ENCODE measurements at regions not wholly inside any gene's neighbourhood (a gene's known extent, or its start where the extent isn't known, plus 50 kb on each side); places are given as distances from the start of the nearest gene placed in this dataset.

DNA sequence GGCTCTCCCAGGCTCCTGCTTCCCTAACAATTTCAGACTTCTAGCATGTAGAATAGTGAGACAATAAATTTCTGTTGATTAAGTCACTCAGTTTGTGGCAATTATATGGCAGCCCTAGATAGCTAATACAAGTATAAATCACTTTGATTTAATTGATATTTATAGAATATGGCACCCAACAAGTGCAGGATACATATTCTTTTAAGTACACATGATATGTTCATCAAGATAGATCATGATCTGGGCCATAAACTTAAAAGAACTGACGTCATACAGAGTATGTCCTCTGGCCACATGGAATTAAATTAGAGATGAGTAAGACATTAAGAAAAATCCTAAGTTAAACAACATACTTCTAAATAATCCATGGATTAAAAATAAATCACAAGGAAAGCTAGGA lies 67.5 kb upstream of the AMOTL1 start:
- Histone ChIP-seq H3K36me3 (ENCODE audit: low read depth) (no peaks in the 10 kb centered on the region), H3K4me2 (ENCODE audit: unreplicated experiment) (no peak overlapping the region)
- DNase-seq: no peak

DNA sequence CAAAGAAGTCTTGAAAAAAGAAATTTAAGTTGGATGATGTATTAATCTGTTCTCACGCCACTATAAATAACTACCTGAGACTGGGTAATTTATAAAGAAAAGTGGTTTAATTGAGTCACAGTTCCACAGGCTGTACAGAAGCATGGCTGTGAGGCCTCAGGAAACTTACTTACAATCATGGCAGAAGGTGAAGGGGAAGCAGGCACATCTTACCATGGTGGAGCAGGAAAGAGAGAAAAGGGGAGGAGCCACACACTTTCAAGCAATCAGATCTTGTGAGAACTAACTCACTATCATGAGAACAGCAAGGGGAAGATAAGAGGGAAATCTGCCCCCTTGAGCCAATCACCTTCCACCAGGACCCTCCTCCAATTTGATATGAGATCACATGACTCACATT lies 65.7 kb upstream of the AMOTL1 start:
- H3K36me3 ChIP-seq (ENCODE audit: low read depth): no peaks in the 10 kb centered on the region
- no peak overlapping the region for H3K9ac ChIP-seq
- no peaks in the 10 kb centered on the region for H3K79me2 ChIP-seq (ENCODE audit: insufficient read depth)
- 98 to 100% methylated on average over 1 of the region's 1 CpG for WGBS, 2 experiments (ENCODE audit: low coverage in 1 of 2, low lambda C conversion rate in 2 of 2, missing lambda C conversion rate in 2 of 2)
- no peaks in the 10 kb centered on the region for H4K20me1 ChIP-seq (ENCODE audit: insufficient read depth)
- no peak overlapping the region for H3K4me2 ChIP-seq (ENCODE audit: unreplicated experiment)
- DNase-seq: no peak
- peaks cover 13% of the 10 kb centered on the region for H3F3A ChIP-seq (ENCODE audit: insufficient read depth)
- in situ Hi-C loops (cut with MboI): no loop called here
- TF ChIP-seq EZH2 (IDR thresholded peaks at IDR 0.05; ENCODE audit: insufficient read depth, poor library complexity, severe bottlenecking) (no peak), EZH2phosphoT487 (IDR thresholded peaks at IDR 0.05; ENCODE audit: insufficient read depth, low read depth) (no peak)
- no peaks in the 10 kb centered on the region for H3K9me3 ChIP-seq (ENCODE audit: low read depth)
- peaks cover 14% of the 10 kb centered on the region for H3K4me1 ChIP-seq (ENCODE audit: insufficient read depth)
- H3K27me3 ChIP-seq (replicated peaks; ENCODE audit: insufficient read depth): no peaks in the 10 kb centered on the region
- H2AFZ ChIP-seq: no peak overlapping the region
- no peak overlapping the region for H3K4me3 ChIP-seq
- no peaks in the 10 kb centered on the region for H3K9me2 ChIP-seq (ENCODE audit: insufficient read depth)
- no peak overlapping the region for H3K27ac ChIP-seq

More for the DNA sequence above, 67.5 kb upstream of the AMOTL1 start:
- in situ Hi-C loops (cut with MboI): no loop called here
- no peaks in the 10 kb centered on the region for H3K79me2 ChIP-seq (ENCODE audit: insufficient read depth)
- no peak overlapping the region for H3K27ac ChIP-seq
- no peaks in the 10 kb centered on the region for H3K9me3 ChIP-seq (ENCODE audit: low read depth)
- H3K4me3 ChIP-seq: no peak overlapping the region
- WGBS, 2 experiments (ENCODE audit: low coverage in 1 of 2, low lambda C conversion rate in 2 of 2, missing lambda C conversion rate in 2 of 2): 82 to 85% methylated on average over 1 of the region's 1 CpG
- no peaks in the 10 kb centered on the region for H4K20me1 ChIP-seq (ENCODE audit: insufficient read depth)
- H3K9me2 ChIP-seq (ENCODE audit: insufficient read depth): no peaks in the 10 kb centered on the region
- H3K4me1 ChIP-seq (ENCODE audit: insufficient read depth): peaks cover 3% of the 10 kb centered on the region
- H3K27me3 ChIP-seq (replicated peaks; ENCODE audit: insufficient read depth): no peaks in the 10 kb centered on the region
- no peak overlapping the region for H2AFZ ChIP-seq
- H3F3A ChIP-seq (ENCODE audit: insufficient read depth): peaks cover 8% of the 10 kb centered on the region; the same call in 1 of the 2 replicates
- no peak overlapping the region for H3K9ac ChIP-seq
- TF ChIP-seq EZH2 (IDR thresholded peaks at IDR 0.05; ENCODE audit: insufficient read depth, poor library complexity, severe bottlenecking) (no peak), EZH2phosphoT487 (IDR thresholded peaks at IDR 0.05; ENCODE audit: insufficient read depth, low read depth) (no peak)

DNA sequence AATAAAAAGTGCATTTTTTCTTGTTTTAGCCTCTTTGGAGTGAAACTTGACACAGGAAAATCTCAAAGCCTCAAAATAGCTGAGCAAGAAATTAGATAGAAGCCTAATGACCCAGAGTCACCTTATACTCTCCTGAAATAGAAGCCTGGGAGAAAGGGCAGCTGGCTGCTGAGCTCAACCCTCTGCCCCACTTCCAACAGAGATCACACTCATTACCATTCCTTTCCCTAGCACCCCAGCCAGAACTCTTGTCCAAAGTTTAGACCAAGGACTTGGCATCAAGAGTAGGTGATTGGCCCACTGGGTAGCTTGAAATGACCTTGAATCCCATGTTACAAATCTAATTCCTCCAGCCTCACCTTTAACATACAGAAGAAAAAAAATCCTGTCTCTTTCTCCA lies 62.7 kb upstream of the AMOTL1 start:
- Histone ChIP-seq H3K9ac (no peak overlapping the region), H3K4me1 (ENCODE audit: insufficient read depth) (peaks cover 14% of the 10 kb centered on the region)

DNA sequence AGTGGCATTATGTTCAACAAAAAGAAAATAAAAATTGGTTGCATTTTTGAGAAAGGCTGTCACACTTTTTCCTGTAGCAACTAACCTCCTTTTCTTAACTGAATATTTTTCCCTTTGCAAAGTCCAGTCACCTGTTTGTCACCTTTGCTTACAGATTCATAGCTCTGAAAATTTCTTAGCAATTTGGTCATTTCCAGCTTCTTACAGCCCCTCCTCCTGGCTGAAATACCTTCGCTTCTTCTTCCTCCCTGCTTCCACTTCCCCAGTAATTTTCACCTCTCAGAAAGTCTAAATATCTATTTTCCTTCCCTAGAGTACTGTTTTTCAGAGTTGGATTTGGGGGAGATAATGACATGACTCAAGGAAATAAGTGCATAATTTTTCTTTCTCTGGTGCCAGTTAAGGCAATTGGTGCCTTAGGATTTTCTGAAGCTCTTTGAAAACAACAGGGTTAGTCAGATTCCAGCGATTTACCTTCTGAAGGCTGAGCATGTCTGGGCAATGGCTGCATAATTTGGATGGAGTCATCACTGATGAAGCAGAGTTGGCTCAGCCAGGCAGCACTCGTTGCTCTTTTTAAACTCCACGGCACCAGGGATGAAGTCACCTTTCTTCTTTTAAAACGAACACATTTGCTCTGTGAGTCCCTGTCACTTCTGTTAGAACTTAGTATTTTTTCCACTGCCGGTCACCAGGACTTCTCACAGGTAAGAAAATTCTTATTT lies 62.1 kb upstream of the AMOTL1 start:
- TF ChIP-seq EZH2phosphoT487 (IDR thresholded peaks at IDR 0.05; ENCODE audit: insufficient read depth, low read depth) (no peak), EZH2 (IDR thresholded peaks at IDR 0.05; ENCODE audit: insufficient read depth, poor library complexity, severe bottlenecking) (no peak)
- WGBS, 2 experiments (ENCODE audit: low coverage in 1 of 2, low lambda C conversion rate in 2 of 2, missing lambda C conversion rate in 2 of 2): 30 to 34% methylated on average over 6 of the region's 6 CpGs
- H3K4me2 ChIP-seq (ENCODE audit: unreplicated experiment): peak overlapping the region; percentile 78

More for the DNA sequence above, 62.7 kb upstream of the AMOTL1 start:
- in situ Hi-C loops (cut with MboI): no loop called here
- no peak for TF ChIP-seq EZH2phosphoT487 (IDR thresholded peaks at IDR 0.05; ENCODE audit: insufficient read depth, low read depth)
- no peak for TF ChIP-seq EZH2 (IDR thresholded peaks at IDR 0.05; ENCODE audit: insufficient read depth, poor library complexity, severe bottlenecking)
- Histone ChIP-seq H2AFZ (peak overlapping the region; percentile 71), H3K4me2 (ENCODE audit: unreplicated experiment) (peak overlapping the region; percentile 78), H3K27me3 (replicated peaks; ENCODE audit: insufficient read depth) (no peaks in the 10 kb centered on the region), H3K79me2 (ENCODE audit: insufficient read depth) (no peaks in the 10 kb centered on the region), H4K20me1 (ENCODE audit: insufficient read depth) (no peaks in the 10 kb centered on the region), H3K4me3 (no peak overlapping the region), H3K9me2 (ENCODE audit: insufficient read depth) (no peaks in the 10 kb centered on the region), H3K27ac (peak overlapping the region; percentile 59; the same call in 1 of the 2 replicates), H3F3A (ENCODE audit: insufficient read depth) (peaks cover 13% of the 10 kb centered on the region), H3K36me3 (ENCODE audit: low read depth) (no peaks in the 10 kb centered on the region), H3K9me3 (ENCODE audit: low read depth) (no peaks in the 10 kb centered on the region)
- no peak for DNase-seq

More for the DNA sequence above, 62.1 kb upstream of the AMOTL1 start:
- Histone ChIP-seq H4K20me1 (ENCODE audit: insufficient read depth) (no peaks in the 10 kb centered on the region), H3K9me2 (ENCODE audit: insufficient read depth) (no peaks in the 10 kb centered on the region), H3K79me2 (ENCODE audit: insufficient read depth) (no peaks in the 10 kb centered on the region), H3K27ac (peak overlapping the region; percentile 59), H3K27me3 (replicated peaks; ENCODE audit: insufficient read depth) (no peaks in the 10 kb centered on the region), H2AFZ (peak overlapping the region; percentile 71), H3K9ac (peak overlapping the region; percentile 27), H3F3A (ENCODE audit: insufficient read depth) (peaks cover 13% of the 10 kb centered on the region), H3K4me3 (peak overlapping the region; percentile 47), H3K36me3 (ENCODE audit: low read depth) (no peaks in the 10 kb centered on the region), H3K4me1 (ENCODE audit: insufficient read depth) (peaks cover 14% of the 10 kb centered on the region), H3K9me3 (ENCODE audit: low read depth) (no peaks in the 10 kb centered on the region)
- DNase-seq: peak; percentile 88
- in situ Hi-C loops (cut with MboI): no loop called here

Data from GM23248 (cell line).